Ascending aorta (tissue), 2 donors: ENCODE measurements at regions not wholly inside any gene's neighbourhood (a gene's known extent, or its start where the extent isn't known, plus 50 kb on each side); places are given as distances from the start of the nearest gene placed in this dataset.

Experiments
- DNase-seq, 2 donors: peaks; one replicate each; pipeline ENCODE4 v3.0.0-alpha.2; 2019; ENCODE audit warnings: low spot score in 2 of 2
- H3K27ac ChIP-seq, 2 donors: fragments of 200-600 bp; sonication (generic); one replicate each; pipeline ENCODE4 v1.5.1; 2016 to 2017; ENCODE audit warnings: mild to moderate bottlenecking in 1 of 2
- H3K27me3 ChIP-seq: fragments of 200-600 bp; sonication (generic); one replicate; pipeline ENCODE4 v1.5.1; 2017
- H3K36me3 ChIP-seq, 2 donors: fragments of 200-600 bp; sonication (generic); one replicate each; pipeline ENCODE4 v1.5.1; 2016
- H3K4me1 ChIP-seq, 2 donors: fragments of 200-600 bp; sonication (generic); one replicate each; pipeline ENCODE4 v1.5.1; 2016 to 2017; ENCODE audit warnings: mild to moderate bottlenecking in 1 of 2
- H3K4me3 ChIP-seq, 2 donors: fragments of 200-600 bp; sonication (generic); one replicate each; pipeline ENCODE4 v1.5.1; 2016 to 2017; ENCODE audit warnings: mild to moderate bottlenecking in 1 of 2
- H3K9me3 ChIP-seq, 2 donors: fragments of 200-600 bp; sonication (generic); one replicate each; pipeline ENCODE4 v1.5.1; 2016
- intact Hi-C: fragments of 100-400 bp; cut with DNase I; formaldehyde crosslinking; loops from one replicate; pipeline ENCODE4 v1.15.1; 2023
- TF ChIP-seq, protein P1 (sequence below), 3 experiments: fragments of 200-600 bp in 2 of 3; fragments of 450-650 bp in 1 of 3; sonication (generic) in 2 of 3; IDR thresholded peaks; one replicate each; pipeline ENCODE4 v1.5.1; 2016 to 2019; ENCODE audit warnings: antibody characterized with exemption in 3 of 3, mild to moderate bottlenecking in 1 of 3, moderate library complexity in 1 of 3

DNA sequence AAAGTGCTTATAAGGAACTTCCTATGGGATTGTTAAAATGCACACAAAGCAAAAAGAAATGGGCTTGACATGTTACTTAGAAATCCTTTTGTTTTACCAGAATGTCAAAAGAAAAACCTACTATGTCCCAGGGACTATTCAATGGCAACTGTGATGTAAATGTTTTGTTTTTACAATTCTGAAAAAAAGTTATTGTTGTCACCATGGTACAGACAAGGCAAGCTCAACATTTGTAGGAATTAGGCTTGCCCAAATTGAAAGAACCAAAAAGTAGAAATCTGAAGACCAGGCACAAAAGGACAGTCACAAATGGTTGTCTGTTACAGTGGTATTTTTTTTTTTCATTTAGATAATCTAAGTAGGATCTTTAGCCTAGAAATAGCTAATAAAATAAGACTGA lies 638.6 kb downstream of the STPG2 start:
- Histone ChIP-seq H3K4me3 (no peak overlapping the region), H3K36me3 (no peaks in the 10 kb centered on the region), H3K27me3 (no peaks in the 10 kb centered on the region), H3K9me3 (no peaks in the 10 kb centered on the region), H3K27ac (no peak overlapping the region), H3K4me1 (no peaks in the 10 kb centered on the region)
- DNase-seq = no peak
- TF ChIP-seq, protein P1, sequence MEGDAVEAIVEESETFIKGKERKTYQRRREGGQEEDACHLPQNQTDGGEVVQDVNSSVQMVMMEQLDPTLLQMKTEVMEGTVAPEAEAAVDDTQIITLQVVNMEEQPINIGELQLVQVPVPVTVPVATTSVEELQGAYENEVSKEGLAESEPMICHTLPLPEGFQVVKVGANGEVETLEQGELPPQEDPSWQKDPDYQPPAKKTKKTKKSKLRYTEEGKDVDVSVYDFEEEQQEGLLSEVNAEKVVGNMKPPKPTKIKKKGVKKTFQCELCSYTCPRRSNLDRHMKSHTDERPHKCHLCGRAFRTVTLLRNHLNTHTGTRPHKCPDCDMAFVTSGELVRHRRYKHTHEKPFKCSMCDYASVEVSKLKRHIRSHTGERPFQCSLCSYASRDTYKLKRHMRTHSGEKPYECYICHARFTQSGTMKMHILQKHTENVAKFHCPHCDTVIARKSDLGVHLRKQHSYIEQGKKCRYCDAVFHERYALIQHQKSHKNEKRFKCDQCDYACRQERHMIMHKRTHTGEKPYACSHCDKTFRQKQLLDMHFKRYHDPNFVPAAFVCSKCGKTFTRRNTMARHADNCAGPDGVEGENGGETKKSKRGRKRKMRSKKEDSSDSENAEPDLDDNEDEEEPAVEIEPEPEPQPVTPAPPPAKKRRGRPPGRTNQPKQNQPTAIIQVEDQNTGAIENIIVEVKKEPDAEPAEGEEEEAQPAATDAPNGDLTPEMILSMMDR (IDR thresholded peaks at IDR 0.05) = no peak
- intact Hi-C loops = no loop called here

DNA sequence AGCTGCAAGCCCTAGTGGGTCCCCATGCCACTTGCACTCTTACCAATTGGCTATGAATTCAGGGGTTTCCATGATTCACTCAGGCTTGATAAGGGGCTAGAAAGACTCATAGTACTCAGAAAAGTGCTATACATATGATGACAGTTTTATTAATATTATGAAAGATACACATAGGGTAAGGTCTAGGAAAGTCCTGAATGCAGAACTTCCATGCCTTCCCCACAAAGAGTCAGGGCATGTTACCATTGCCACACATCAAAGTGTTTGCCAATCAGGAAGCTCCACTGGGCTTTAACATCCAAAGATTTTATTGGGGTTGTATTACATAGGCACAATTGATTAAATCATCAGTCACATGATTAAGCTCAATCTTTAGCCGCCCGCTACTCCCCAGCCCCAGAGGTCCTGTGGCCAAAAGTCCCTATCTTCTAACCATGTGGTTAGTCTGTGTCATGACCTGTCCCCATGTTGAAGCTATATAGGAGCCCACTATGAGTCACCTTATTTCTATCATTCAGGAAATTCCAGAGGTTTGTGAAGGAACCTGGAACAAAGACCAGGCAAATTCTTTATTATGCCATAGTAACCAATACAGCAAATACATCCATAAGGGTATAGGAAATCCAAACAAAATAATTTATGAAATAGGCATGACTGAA lies 635.6 kb downstream of the STPG2 start:
- TF ChIP-seq, protein P1 (IDR thresholded peaks at IDR 0.05) = no peak
- DNase-seq = no peak
- no peak overlapping the region for H3K4me3 ChIP-seq
- no peaks in the 10 kb centered on the region for H3K36me3 ChIP-seq
- H3K27ac ChIP-seq = no peak overlapping the region
- no peaks in the 10 kb centered on the region for H3K27me3 ChIP-seq
- no peaks in the 10 kb centered on the region for H3K4me1 ChIP-seq
- H3K9me3 ChIP-seq = no peaks in the 10 kb centered on the region
- intact Hi-C loops = no loop called here
